ENCODE measurements at regions not wholly inside any gene's neighbourhood (a gene's known extent, or its start where the extent isn't known, plus 50 kb on each side); places are given as distances from the start of the nearest gene placed in this dataset.

- no TSS peak for BruUV-seq (replicated peaks)
- Mint-ChIP-seq H3K36me3 (ENCODE audit: insufficient read depth, unreplicated experiment) (no peaks in the 10 kb centered on the region), H3K27ac (ENCODE audit: unreplicated experiment) (no peak overlapping the region), H3K9me3 (ENCODE audit: low read depth, unreplicated experiment) (no peaks in the 10 kb centered on the region), H3K27me3 (ENCODE audit: unreplicated experiment) (no peaks in the 10 kb centered on the region), H3K4me3 (ENCODE audit: low read depth, unreplicated experiment) (no peak overlapping the region), H3K4me1 (ENCODE audit: low read depth, unreplicated experiment) (no peaks in the 10 kb centered on the region)
- TF ChIP-seq CTCF (IDR thresholded peaks at IDR 0.05; ENCODE audit: unreplicated experiment), result no peak
- intact Hi-C loops (cut with micrococcal nuclease; ENCODE audit: unreplicated experiment), result no loop called here
- DNase-seq, result no peak
- CTCF ChIA-PET, result no interaction called here
Measured at GRCh38 chr13:38419312-38419873, 69.7 kb downstream of the UFM1 start.

GRCh38 chr13:38421590-38422560, 72.2 kb downstream of the UFM1 start:
- BruUV-seq (replicated peaks), result no TSS peak
- Mint-ChIP-seq H3K27ac (ENCODE audit: unreplicated experiment) (no peak overlapping the region), H3K36me3 (ENCODE audit: insufficient read depth, unreplicated experiment) (no peaks in the 10 kb centered on the region), H3K4me1 (ENCODE audit: low read depth, unreplicated experiment) (no peaks in the 10 kb centered on the region), H3K27me3 (ENCODE audit: unreplicated experiment) (no peaks in the 10 kb centered on the region), H3K9me3 (ENCODE audit: low read depth, unreplicated experiment) (no peaks in the 10 kb centered on the region), H3K4me3 (ENCODE audit: low read depth, unreplicated experiment) (no peak overlapping the region)
- TF ChIP-seq CTCF (IDR thresholded peaks at IDR 0.05; ENCODE audit: unreplicated experiment), result no peak
- intact Hi-C loops (cut with micrococcal nuclease; ENCODE audit: unreplicated experiment), result no loop called here
- no peak for DNase-seq
- CTCF ChIA-PET, result interaction anchor here (0.7 kb wide), 1 partner anchor 975 kb away, joined by 3 read pairs; no protein-coding TSS in a partner anchor

GRCh38 chr13:38429916-38430315, 80.3 kb downstream of the UFM1 start:
- Mint-ChIP-seq H3K9me3 (ENCODE audit: low read depth, unreplicated experiment) (no peaks in the 10 kb centered on the region), H3K36me3 (ENCODE audit: insufficient read depth, unreplicated experiment) (no peaks in the 10 kb centered on the region), H3K27ac (ENCODE audit: unreplicated experiment) (no peak overlapping the region), H3K27me3 (ENCODE audit: unreplicated experiment) (no peaks in the 10 kb centered on the region), H3K4me1 (ENCODE audit: low read depth, unreplicated experiment) (no peaks in the 10 kb centered on the region), H3K4me3 (ENCODE audit: low read depth, unreplicated experiment) (no peak overlapping the region)
- DNase-seq, result no peak
- BruUV-seq (replicated peaks), result no TSS peak
- intact Hi-C loops (cut with micrococcal nuclease; ENCODE audit: unreplicated experiment), result no loop called here
- CTCF ChIA-PET, result no interaction called here
- no peak for TF ChIP-seq CTCF (IDR thresholded peaks at IDR 0.05; ENCODE audit: unreplicated experiment)

GRCh38 chr13:38430796-38431195, 81.1 kb downstream of the UFM1 start:
- no peak for TF ChIP-seq CTCF (IDR thresholded peaks at IDR 0.05; ENCODE audit: unreplicated experiment)
- BruUV-seq (replicated peaks), result no TSS peak
- Mint-ChIP-seq H3K4me1 (ENCODE audit: low read depth, unreplicated experiment) (no peaks in the 10 kb centered on the region), H3K27me3 (ENCODE audit: unreplicated experiment) (no peaks in the 10 kb centered on the region), H3K9me3 (ENCODE audit: low read depth, unreplicated experiment) (no peaks in the 10 kb centered on the region), H3K27ac (ENCODE audit: unreplicated experiment) (no peak overlapping the region), H3K4me3 (ENCODE audit: low read depth, unreplicated experiment) (no peak overlapping the region), H3K36me3 (ENCODE audit: insufficient read depth, unreplicated experiment) (no peaks in the 10 kb centered on the region)
- CTCF ChIA-PET, result no interaction called here
- DNase-seq, result no peak
- intact Hi-C loops (cut with micrococcal nuclease; ENCODE audit: unreplicated experiment), result no loop called here
